ENCODE measurements at regions not wholly inside any gene's neighbourhood (a gene's known extent, or its start where the extent isn't known, plus 50 kb on each side); places are given as distances from the start of the nearest gene placed in this dataset.

DNA sequence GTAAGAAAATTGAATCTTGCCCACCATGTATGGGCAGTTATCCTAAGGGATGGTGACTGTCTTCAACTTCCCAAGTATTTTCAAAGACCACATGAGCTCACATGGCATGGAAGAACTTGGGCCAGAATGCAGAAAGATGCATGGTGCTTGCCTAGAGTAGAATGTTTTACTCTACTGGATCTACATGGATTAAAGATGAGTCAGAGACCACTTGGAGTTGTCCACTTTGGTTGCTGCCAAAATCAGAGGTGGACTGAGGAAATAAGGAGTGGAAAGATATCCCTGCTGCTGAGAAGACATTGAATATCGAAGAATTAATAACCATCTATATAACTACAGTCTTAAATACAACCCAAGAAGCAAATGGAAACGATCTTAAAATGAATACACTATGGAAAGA, 498.1 kb downstream of the NLGN4X start:
- TF ChIP-seq, protein P1, sequence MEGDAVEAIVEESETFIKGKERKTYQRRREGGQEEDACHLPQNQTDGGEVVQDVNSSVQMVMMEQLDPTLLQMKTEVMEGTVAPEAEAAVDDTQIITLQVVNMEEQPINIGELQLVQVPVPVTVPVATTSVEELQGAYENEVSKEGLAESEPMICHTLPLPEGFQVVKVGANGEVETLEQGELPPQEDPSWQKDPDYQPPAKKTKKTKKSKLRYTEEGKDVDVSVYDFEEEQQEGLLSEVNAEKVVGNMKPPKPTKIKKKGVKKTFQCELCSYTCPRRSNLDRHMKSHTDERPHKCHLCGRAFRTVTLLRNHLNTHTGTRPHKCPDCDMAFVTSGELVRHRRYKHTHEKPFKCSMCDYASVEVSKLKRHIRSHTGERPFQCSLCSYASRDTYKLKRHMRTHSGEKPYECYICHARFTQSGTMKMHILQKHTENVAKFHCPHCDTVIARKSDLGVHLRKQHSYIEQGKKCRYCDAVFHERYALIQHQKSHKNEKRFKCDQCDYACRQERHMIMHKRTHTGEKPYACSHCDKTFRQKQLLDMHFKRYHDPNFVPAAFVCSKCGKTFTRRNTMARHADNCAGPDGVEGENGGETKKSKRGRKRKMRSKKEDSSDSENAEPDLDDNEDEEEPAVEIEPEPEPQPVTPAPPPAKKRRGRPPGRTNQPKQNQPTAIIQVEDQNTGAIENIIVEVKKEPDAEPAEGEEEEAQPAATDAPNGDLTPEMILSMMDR (conservative IDR thresholded peaks at IDR 0.05; ENCODE audit: low read depth, low read length) = no peak
- no peak for TF ChIP-seq EZH2 (IDR thresholded peaks at IDR 0.05; ENCODE audit: low read length, unreplicated experiment)
